HPDE6-E6E7 (cell line): ENCODE measurements at regions not wholly inside any gene's neighbourhood (a gene's known extent, or its start where the extent isn't known, plus 50 kb on each side); places are given as distances from the start of the nearest gene placed in this dataset.

Source experiments
- DNase-seq: peaks from one replicate; pipeline ENCODE4 v3.0.0; 2011; ENCODE audit warnings: missing footprints; ENCODE audit errors: extremely low spot score

DNA sequence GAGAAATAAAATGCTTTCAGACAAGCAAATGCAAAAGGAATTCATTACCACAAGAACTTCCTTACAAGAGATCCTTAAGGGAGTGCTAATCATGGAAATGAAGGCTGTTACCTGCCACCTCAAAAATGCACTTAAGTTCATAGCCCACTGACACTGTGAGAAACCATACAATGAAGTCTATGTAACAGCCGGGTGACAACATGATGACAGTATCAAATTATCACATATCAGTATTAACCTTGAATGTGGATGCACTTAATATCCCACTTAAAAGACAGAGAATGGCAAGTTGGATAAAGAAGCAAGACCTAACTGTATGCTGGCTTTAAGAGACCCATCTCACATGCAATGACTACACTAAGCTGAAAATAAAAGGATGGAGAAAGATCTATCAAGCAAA lies 403.4 kb upstream of the MC4R start:
- no peak for DNase-seq

DNA sequence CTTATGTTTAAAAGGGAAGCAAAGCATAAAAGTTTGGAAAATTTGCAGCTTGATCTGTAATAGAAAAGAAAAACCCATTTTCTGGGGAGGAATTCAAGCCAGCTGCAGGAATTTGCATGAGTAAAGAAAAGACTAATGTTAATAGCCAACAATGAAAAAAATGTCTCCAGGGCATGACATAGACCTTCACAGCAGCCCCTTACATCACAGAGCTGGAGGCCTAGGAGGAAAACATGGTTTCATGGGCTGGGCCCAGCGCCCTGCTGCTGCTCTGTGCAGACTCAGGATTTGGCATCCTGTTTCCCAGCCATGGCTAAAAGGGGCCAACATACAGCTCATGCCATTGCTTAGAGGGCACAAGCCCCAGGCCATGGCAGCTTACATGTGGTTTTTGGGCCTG lies 411.6 kb upstream of the MC4R start:
- no peak for DNase-seq

DNA sequence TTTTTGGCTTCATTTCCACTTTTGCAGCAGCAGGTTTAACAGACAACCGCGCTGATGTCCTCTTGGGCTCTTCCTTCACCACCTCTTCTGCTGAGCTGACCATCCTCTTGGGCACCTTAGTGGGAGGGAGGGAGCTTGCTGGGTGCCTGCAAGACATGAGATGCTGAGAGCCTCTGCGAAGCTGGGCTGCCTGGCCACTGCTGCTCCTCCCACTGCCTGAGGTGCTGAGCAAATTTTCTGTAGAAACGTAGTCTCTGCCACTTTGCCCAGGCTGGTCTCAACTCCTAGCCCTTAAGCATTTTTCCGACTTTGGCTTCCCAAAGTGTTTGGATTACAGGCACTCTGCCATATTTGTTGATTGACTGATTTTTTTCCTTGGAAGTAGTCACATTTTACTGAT lies 422.2 kb upstream of the MC4R start:
- DNase-seq: no peak

DNA sequence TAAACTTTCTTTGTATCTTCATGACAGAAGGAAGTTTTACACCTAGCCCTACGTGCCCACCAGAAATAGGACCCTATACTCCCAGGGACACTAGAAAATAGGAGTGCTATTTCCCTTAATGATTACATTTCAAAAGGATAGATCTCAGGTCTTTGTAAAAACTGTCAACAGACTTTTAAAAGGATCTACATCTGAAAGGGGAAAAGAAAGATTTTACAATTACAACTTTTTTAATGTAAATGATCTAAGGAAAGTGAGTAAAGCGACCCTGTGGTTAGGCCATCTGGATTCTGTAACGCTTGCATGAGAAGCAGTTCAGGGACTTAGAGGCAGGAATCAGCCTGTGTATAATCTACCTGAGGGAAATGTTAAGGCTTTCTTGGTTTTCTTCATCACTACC lies 431.8 kb upstream of the MC4R start:
- no peak for DNase-seq

DNA sequence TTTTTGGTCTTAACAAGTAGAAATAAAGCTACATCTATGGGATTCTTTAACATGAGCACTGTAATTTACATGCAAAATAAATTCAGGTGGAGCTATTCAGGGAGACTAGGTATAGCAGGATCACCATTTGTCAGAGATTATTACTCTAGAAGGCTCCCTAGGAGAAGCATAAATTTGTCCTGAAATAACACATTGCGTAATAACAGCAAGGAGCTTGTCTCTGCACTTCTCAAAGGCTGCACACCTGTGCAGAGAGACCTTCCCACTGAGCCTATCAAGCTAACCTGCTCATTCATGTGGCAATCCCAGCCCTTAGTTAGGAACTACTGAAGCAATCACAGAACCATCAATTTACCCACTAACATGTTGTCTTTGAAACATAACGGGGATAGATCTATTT lies 437.4 kb upstream of the MC4R start:
- no peak for DNase-seq

DNA sequence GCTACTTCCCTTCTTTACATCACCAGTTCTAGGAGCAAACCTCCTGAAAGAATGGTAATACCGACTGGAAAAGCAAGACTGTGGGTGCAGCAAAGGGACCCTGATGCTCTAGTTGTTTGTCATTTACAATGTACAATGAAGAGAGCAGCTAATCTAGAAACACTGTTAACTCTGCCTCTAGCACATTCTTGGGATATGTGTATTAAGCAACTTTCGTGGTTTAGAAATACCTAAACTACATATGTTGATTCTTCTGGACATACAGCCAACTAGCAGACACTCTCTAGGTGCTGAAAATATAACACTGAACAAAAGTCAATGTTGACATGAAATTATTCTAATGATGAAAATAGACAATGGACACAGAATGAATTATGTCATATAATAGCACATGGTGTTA lies 440.3 kb upstream of the MC4R start:
- no peak for DNase-seq

DNA sequence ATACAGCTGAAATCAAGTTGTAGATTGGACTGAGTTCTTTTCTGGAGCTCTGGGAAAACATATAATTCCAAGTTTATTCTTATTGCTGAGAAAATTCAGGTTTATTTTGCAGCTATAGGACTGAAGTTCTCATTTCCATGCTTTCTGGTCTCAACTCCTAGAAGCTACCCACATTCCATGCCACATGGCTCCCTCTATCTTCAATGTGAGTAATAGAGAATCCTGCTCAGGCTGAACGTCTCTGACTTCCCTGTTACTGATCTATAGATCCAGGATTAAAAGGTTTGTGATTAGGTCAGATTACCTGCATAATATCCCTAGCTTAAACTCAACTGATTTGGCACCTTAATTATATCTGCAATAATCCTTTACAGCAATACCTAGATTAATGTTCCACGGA lies 453.8 kb upstream of the MC4R start:
- DNase-seq: no peak

DNA sequence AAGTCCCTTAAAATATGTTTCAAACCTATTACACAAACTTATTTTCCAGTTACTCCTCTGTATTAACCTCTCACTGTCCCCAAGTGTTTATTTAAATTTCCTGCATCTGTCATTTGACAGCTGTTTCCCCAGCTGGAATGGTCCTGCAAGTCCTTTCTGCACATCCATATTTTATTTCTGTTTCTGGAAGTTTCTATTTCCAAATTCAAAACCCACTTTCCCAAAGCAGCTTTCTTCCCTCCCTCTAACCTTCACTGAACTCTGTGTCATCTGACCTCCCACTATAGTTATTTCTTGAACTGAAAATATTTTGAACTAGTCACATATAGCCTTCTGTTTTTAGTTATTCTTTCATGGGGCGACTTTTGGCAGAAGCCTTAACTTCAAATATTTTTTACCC lies 459.4 kb upstream of the MC4R start:
- no peak for DNase-seq

DNA sequence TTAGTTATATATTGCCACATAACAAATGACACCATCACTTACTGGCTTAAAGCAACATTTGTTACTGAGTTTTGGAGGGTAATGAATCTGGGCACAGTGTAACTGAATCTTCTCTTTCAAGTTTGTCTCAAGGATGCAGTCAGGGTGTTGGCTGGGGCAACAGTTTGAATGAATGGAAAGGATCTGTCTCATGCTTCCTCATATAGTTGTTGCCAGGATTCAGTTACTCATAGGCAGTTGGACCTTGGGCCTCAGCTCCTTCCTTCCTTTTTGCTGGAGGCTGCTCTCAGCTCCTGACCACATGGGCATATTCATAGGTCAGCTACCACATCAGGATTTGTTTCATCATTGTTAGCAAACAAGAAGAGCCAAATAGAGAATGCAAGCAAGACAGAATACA lies 466.1 kb upstream of the MC4R start:
- peak; percentile 6 for DNase-seq

DNA sequence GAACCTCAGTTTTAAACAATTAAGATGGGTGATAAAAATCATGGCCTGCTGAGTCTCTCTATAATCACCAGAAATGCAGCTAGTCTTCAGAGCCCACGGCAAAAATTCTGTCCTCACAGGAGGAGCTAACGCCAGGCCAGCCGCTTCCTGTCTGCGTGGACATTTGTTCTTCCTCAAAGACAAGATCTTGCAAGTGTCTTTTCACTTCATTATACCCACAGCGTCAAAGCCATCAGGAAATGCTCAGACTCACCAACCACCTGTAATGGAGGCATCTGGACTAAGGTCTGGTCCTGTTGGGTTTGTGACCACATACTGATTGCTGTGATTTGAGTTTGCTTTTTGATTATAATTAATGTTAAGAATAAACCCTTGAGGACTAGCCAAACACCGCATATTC lies 473.8 kb upstream of the MC4R start:
- no peak for DNase-seq

DNA sequence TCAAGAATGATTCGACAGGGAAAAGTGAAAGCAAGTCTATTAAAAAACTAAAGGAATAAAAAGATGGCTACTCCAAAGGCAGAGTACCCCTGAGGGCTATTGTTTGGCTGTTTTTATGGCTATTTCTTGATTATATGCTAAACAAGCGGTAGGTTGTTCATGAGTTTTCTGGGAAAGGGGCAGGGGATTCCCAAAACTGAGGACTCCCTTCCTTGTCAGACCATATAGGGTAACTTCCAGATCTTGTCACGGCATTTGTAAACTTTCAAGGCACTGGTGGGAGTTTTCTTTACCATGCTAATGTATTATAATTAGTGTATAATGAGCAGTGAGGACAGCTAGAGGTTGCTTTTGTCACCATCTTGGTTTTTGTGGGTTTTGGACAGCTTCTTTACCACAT lies 474.9 kb upstream of the MC4R start:
- no peak for DNase-seq

DNA sequence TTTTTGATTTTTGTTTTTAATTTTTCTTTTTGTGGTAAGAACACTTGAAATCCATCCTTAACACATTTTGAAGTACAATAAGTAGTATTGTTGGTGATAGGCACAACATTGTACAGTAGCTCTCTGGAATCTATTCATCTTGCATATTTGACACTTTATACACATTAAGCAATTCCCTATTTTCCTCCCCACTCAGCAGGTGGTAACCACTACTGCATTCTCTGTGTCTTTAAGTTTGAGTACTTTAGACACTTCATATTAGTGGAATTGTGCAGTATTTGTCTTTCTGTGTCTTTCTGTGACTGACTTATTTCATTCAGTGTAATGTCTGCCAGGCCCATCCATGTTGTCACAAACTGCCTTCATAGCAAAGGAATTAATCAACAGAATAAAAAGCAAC lies 471.7 kb upstream of the CDH20 start:
- no peak for DNase-seq

DNA sequence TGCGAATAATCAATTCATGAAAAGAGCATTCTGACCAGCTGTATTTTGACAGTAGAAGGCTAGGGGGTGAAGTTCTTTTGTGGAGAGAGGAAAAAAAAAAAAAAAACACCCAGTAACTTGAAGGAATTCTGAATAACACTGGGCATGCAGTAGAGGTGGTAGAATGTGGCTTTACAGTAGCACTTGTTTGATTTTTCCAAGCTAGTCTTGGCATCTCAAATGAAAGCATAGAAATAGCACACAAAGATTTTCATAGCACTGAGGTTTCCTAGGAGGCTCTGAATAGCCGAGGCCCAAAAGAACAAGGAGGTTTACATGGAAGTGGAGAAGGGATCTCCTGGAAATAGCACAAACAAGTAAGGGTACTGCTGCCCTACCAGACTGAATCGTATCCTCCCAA lies 470.2 kb upstream of the CDH20 start:
- DNase-seq: no peak

DNA sequence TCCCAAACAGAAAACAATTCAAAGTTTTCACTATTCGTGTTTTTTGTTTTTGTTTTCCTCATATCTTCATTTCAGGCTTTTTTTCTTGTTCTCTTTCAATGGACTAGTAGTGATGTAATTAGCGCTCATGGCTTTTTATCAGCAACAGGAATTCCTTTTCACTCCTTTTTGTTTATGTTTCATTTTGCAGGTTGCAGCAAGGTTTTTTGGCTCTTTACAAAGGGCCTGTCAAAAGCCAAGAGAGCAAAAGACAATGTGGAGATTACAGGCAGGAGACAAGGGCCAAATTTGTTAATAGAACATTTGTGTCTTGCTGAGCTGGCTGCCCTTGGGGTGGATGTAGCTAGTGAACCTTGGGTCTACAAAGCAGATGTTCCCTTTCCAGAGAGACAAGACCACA lies 467.4 kb upstream of the CDH20 start:
- DNase-seq: no peak

DNA sequence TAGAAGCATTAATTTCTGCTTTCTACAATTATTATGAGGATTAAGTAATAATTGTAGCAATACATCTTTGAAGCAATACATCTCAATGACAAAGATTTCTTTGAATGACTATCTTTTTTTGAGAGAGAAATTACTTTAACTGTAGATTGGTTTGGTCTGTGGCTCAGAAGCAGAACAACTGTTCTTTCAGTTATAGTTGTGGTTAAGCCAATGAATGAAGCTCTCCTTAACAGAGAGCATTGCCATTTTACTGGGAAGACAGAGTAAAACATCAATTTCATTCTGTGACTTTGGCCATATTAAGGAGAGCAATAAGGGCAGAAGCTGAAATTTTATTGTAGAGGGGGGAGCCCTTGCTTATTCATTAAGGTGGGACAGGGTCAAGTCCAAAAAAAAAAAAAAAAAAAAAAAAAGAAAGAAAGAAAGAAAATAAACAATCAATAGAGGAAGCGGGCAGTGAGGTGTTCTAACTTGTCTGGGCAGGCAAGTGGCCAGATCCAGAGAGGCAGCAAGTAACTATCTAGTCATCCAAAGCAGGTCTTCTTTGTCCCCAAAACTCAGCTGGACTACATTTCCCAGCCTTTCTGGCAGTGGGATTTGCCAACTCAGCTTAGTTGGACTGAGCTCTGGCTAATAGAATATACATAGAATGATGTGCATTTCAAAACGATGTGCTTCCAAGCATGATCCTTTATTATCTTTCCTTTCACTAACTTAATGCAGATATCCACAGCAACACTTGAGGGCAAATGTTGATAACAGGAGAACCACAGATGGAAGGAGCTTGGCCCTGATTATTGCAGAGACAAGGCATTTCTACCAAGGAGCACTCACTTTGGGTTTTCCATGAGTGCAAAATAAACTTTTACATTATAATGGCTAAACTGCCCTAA lies 462.7 kb upstream of the CDH20 start:
- DNase-seq: no peak

DNA sequence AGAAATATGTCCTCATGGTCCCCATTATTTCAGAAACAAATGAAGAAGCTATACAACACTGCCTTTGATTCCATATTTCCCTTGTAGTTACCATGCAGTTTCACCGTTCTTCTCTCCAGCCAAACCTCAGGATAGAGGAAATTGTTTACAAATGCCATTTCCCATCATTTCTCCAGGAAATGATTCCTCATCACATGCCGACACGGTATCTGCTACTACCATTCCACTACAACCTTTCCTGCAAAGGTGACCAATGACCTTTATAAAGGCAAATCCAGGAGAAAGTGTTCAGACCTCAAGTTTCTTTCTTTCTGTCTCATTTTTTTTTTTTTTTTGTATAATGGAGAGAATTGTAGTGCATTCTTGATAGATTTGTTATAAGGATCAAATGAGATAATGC lies 460.8 kb upstream of the CDH20 start:
- DNase-seq: no peak

DNA sequence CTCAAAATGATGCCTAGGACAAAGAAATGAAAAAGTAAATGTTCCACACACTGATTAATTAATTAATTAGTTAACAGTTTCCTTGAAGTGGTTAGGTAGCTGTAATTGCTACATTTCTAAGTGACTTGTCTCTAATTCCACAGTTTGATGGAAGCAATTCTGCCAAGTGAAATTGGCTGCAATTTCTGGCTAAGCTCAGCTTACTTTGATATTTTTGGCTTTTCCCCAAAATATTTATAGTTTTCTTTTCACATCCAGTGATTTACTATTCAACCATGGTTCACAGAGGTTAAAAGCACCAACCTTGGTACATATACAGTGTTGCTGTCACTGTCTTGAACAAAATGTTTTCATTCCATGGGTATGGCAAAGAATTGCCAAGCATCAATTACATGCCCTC lies 459.5 kb upstream of the CDH20 start:
- no peak for DNase-seq

DNA sequence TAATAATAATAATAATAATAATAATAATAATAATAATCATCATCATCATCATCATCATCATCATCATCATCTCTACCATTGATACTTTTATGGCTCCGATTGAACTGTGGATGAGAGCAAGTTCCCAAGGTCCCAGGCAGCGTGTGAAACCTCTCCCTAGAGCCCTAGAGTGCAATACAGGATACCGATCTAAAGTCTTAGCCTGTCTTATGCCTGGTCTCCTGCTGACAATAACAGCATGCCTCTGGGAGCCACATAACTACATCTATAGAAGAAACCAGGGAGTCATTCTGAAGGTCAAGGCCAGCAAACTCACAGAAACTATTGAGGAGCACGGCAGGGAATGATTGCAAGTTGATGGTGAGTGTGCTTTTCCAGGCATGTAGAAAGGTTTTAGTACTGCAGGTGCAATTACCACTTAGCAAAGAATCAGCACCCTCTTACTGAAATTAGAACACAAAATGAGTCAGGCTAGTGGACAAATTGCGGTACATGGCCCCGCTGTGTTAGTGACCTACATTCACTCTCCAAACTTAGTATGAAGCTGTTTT lies 457.2 kb upstream of the CDH20 start:
- no peak for DNase-seq

DNA sequence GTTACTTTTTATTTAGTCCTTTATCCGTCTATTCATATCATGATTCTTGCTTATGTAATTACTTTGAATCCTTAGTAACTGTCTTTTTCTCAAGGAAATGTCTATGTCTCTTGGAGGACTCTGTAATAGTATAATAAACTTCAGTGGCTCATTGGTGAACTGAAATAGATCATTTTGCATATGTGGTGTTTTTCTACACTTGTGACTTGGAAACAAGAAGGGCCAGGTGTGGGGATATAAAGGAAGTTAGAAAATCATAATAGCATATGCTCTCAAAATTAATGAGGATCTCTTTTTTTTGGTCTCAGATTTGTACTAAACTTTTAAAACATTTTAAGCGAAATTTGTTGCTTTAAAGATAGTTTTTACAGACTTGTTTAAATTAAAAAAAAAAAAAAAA lies 453.0 kb upstream of the CDH20 start:
- no peak for DNase-seq

DNA sequence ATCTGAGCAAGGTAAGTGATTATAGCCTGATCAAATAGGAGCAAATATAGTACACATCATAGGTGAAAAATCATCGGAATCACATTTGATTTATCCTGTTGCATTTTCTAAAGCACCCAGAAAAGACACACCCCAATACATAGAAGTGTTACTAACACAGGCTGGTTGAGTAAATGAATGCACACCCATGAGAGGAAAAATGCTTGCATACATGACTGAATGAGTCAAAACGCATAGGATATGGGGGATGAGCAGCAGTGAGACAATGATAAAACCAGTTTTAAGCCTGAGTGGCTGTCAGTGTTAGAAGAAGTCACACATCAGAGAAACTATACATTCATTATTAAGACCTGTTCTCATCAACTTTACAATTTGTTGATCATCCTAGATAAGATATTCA lies 449.6 kb upstream of the CDH20 start:
- no peak for DNase-seq

DNA sequence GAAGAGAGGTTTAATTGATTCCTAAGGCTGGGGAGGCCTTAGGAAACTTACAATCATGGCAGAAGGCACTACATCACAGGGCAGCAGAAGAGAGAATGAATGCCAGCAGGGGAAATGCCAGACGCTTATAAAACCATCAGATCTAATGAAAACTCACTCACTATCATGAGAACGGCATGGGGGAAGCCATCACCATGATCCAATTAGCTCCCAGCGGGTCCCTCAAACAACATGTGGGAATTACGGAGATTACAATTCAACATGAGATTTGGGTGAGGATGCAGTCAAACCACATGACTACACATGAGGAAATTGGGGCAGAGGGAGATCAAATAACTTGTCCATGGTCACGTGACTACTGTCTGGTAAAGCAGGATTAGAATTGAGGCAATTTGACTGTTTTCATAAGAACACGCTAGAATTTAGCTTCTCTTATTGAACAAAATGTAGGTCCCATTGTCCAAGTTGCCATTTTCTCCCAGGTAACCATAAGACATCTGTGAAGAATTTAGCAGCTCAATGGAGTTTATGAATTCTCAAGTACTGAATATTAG lies 445.1 kb upstream of the CDH20 start:
- no peak for DNase-seq

DNA sequence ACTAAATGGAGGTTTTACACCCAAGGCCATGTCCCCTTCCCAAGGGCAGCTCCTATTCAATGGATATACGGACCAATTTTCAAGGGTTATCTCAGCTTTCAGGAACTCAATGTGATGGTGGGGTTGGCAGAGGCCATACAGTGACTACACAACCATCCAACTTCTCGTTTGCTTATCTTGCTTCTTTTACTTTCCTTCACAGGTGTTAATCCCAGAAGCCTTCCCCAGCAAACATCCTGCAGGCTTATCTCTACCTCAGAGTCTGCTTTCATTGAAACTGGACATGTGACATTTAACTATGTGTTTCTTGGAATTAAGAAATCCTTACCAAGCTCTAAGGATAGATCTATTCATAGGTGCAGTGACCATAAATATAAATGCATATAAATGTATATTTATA lies 443.8 kb upstream of the CDH20 start:
- no peak for DNase-seq

DNA sequence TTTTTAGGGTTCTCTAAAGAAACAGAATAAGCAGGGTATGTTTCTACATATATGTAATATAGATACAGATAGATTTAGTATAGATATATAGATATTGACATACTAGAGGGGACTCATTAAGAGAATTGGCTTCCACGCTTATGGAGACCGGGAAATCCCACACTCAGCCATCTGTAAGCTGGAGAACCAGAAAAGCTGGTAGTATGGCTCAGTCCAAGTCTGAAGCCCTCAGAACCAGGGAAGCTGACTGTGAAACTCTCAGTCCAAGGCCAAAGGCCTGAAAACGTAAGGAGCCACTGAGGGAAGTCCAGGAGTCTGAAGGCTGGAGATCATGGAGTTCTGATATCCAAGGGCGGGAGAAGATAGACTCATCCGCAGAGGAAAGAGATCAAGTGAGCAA lies 441.3 kb upstream of the CDH20 start:
- DNase-seq: no peak

DNA sequence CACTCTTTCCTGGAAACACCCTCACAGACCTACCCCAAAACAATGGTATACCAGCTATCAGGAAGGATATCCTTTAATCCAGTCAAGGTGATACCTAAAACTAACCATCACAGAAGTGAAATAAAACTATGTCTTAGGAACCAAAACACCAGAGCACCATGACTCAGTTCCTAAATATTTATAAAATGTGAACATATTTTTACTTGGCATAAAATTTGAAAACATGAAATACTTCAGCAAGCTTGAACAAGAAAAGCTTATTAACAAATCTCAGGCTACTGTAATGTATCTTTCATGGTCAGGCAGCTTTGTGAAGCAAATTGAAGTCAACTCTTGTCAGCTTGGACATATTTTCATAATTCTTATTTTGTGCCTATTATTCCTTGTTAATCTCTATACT lies 440.8 kb upstream of the CDH20 start:
- no peak for DNase-seq
